ENCODE measurements at regions not wholly inside any gene's neighbourhood (a gene's known extent, or its start where the extent isn't known, plus 50 kb on each side); places are given as distances from the start of the nearest gene placed in this dataset.
"Not testable (repeated sequence)": the region's sequence is repeated elsewhere in the genome, so short reads cannot be mapped to it uniquely, and the experiment has no call there.

DNA sequence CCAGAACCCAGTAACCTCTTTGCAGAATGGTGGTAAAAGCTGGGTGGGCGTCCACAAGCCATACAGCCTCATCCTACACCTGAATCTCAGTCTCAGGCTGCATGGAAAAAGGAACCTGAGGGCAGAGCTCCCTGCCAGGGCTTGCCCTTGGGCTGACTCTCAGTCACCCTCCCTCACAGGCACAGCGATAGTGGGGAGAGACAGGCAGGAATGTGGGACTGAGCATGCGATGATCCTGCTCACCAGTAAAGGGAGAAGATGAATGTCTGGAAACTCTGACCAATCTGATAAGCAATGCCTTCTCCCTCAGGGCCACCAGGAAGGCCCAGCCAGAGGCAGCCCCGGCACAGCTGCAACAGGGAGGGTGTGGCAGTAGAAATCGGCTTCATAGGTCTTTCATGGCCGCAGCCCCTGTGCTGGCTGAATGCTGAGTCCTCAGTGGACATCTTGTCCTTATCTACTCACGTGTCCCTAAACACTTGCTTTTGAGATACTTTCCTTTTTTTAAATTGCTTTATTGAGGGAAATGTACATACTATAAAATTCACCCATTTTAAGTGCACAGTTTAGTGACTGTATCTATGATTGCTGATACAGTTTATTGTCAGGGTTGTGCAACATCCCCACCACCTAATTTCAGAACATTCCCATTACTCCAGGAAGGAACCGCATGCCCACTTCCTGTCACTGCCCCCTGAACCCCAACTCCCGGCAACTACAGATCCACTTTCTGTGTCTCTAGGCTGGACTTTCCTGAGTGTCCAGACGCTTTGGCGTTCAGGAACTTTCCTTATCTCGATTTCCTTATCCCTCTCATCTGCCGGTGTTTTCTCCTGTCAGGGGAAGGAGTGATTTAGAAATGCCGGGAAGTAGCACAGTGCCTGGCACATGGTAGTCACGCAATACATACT is 258.1 kb downstream of the PCNX1 start:
- peak; percentile 94 for DNase-seq

DNA sequence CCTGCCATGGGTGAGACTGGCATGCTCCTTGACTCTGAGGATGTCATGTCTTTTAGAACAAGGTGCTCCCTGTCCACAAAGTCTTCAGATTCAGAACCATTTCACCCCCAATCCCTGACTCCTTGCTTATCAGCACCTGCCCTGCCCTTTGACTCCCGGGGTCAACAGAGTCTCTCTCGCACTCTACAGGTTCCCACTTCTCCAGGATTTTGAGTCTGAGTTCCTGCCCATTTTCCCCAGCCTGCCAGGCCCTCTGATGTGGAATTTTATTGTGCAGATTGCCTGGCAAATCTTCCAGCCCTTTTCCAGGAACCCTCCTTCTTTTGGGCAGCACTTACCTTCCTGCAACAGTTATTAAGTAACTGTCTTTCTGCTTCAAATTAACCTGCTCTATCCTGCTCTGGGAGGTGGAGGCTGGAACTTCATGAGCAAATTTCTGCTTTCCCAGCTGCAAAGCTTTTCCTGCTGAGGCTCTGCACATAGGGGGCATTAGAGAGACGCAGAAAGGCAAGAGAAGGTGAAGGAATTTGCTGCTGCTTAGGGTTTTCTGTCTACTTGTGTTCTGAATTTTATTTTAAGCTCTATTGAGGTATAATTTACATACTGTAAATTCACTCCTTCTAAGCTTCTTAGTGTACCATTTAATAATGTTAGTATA is 259.1 kb downstream of the PCNX1 start:
- DNase-seq, result no peak

- DNase-seq, result not testable (repeated sequence)
Measured at GRCh38 chr14:71167325-71167950, 260.2 kb downstream of the PCNX1 start.

GRCh38 chr14:71168161-71168560 is 260.9 kb downstream of the PCNX1 start:
- not testable (repeated sequence) for DNase-seq

- DNase-seq, result no peak
Measured at GRCh38 chr14:71168564-71169427, 261.5 kb downstream of the PCNX1 start.

- DNase-seq, result no peak
Measured at GRCh38 chr14:71169861-71170260, 262.6 kb downstream of the PCNX1 start.

GRCh38 chr14:71175491-71175890 is 268.2 kb downstream of the PCNX1 start:
- DNase-seq, result no peak

DNA sequence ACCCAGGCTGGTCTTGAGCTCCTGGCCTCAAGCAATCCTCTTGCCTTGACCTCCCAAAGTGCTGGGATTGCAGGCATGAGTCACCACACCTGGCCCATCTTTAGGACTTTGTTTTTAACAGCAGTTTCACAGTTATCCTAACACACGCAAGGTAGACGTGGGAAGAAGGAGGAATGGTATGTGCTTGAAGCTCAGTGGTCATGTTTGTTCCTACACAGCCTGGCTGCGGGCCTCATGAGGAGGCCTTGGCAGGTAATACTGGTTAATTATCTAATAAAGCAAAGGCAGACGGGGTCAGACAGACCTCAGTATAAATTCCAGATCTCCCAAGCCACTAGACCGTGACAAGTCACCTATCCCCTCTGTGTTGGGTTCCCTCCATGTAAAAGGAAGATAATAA is 271.8 kb downstream of the PCNX1 start:
- DNase-seq, result no peak

- peak; percentile 36 for DNase-seq
Measured at GRCh38 chr14:71180397-71180796, 273.1 kb downstream of the PCNX1 start.

DNA sequence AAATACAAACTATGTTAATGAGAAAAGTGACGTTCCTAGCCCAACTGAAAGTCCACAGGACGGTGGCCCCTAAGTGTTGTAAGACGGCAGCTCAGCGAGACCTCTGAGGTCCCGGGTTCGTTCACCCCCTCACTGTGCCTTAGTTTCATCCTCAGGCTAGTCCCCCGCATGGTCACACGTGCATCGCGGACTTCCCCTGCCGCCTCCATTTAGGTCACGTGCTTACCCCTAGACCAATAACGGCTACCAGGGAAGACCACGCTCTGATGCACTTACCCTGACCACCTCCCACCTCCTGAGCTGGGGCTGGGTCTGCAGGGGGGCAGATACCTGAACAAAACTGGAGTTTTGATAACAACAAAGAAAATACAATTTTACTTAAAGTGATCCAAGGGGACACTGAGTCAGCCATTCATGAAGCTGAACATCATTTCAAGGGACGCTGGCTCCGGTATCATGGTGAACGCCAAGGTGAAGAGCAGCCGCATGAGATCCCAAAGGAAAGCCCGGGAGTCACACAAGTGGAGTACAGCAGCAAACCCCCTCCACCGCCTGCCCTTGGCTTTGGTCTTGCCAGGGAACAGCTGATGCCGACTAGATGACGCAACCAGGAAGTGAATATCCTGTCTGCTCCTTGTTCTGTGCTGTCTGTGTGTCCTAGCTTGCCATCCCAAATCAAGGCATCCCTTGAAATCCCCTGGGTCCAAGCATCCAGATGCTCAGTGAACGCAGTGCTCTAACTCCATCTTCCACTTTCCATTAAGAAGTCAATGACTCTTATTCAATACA is 274.1 kb downstream of the PCNX1 start:
- peak; percentile 38 for DNase-seq

GRCh38 chr14:71183876-71184689 is 276.8 kb downstream of the PCNX1 start:
- peak; percentile 82 for DNase-seq

DNA sequence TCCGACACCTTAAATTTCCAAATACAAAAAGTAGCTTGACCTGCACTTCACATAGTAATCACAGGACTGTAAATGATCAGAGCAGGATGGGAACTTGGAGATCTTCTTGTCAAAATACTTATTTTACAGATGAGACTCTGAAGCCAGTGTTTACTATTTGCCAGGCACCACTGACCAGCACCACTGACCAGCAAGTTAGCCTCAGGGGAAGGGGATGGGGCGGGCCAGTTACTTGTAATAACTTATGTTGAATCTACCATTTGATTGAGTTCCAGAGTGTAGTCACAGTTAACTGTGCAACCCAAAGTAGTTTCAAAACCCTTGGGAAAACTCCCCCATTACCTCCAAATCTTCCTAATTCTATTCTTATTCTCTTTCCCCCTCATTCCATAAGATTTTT is 278.4 kb downstream of the PCNX1 start:
- peak; percentile 45 for DNase-seq

DNA sequence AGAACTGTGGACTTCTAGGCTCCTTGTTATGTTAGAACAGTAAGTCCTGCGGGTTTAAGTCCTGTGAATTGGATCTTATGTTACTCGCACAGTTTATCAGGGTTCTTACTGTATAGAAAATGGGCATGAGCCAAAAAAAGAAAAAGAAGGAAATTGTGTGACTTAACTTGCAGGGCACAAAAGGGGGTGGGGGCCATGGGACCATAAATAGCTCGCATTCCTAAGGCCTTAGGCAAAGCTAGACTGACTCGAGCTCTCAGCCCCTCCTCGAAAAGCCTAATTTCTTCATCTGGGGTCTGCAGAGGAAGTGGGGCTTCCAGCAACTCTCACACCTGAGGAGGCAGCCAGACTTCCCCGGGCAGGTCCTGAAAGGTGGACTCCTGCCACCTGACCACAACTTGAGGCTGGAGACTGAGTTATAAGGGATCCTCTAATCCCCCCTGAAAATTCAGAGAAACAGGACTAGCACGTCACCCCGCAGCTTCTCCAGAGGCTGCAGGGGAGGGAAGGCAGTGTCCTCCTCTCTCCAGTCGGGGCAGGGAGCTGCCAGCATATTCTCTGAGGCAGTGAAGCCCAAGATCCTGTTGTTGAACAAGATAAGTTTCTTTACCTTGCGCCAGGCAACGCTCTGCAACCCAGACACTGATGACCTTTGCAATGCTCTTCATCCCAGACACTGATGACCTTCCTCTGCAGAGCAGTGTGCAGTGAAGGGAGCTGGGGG is 280.5 kb downstream of the PCNX1 start:
- peak; percentile 88 for DNase-seq

DNA sequence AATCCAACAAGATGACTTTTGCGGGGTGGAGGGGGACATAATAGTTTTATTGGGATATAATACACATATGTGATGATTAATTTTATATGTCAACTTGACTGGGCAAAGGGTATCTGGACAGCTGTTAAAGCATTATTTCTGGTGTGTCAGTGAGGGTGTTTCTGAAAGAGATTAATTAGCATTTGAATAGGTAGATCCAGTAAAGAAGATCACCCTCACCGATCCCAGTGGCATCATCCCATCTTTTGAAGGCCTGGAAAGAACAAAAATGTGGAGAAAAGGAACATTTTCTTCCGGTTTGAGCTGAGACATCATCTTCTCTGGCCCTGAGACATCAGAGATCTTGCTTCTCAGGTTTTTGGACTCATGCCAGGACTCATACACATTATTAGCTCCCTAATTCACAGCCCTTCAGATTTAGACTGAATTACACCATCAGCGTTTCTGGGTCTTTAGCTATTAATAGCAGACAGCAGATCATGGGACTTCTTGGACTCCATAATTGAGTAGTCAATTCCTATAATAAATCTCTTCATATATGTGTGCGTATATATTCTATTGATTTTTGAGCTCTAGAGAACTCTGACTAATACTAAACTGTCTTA is 283.6 kb downstream of the PCNX1 start:
- DNase-seq, result no peak

DNA sequence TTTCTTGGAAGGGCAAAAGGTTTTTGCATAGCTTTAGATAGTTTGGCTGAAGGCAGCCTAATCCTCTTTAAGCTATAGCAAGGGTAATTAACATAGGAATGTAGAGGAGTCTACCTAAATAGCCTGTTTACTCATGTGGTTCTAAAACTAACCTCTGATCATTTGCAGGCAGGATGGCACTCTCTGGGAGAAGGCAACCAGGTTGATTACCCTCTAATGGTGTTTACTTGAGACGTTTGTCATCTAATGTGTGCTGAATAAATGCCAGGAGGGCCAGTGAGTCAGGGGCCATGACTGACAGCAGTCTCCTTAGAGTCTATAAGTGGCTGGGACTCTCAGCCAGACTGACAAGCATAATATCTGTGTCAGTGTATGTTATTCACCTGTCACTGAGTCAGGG is 286.4 kb downstream of the PCNX1 start:
- peak; percentile 91 for DNase-seq

DNA sequence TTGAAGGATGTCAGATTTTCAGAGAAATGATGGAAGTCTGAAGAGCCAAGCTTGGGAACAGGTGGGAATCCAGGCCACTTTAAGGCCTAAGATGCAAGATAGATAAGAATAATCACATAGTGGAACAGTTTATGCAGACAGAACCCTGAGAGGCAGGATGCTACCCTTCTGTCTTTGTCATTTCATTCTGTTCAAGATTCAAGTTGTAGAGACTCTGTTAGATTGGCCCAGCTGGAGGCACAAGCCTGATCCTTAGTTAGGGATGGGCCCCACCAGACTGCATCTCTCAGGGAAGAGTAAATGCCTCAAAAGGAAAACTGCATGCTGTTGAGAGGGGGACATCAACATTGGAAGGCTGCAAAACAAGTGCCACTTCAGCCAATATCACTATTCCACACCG is 287.0 kb downstream of the PCNX1 start:
- DNase-seq, result no peak

GRCh38 chr14:71196921-71197320 is 289.7 kb downstream of the PCNX1 start:
- DNase-seq, result no peak

GRCh38 chr14:71198687-71199086 is 291.4 kb downstream of the PCNX1 start:
- DNase-seq, result no peak

- no peak for DNase-seq
Measured at GRCh38 chr14:71201840-71202239, 294.6 kb downstream of the PCNX1 start.

DNA sequence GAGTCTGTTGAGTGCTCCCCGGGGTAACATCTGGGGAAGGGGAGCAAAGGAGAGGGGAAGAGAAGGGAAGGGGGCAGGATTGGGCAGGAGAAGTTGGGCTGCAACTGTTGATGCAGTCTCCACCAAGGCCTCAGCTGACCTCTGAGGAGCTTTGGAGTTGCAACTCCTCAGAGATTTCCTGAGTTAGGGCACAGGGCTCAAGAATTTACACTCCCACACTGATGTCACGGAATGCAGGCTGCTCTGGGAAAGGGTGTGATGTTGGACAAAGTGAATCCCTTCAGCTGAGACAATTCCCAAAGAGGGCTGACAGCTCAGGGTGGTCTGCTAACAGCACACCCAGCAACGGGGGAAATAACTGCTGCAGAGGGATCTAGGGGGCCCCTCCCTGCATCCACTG is 295.6 kb downstream of the PCNX1 start:
- no peak for DNase-seq
